Sigmoid colon (tissue), 6 donors: ENCODE measurements at regions not wholly inside any gene's neighbourhood (a gene's known extent, or its start where the extent isn't known, plus 50 kb on each side); places are given as distances from the start of the nearest gene placed in this dataset.

ENCODE experiments used
- DNase-seq: peaks from one replicate; pipeline ENCODE4 v3.0.0-alpha.2; 2019
- H3K27ac ChIP-seq, 4 donors: fragments of 200-600 bp; sonication (generic); one replicate each; pipeline ENCODE4 v1.5.1; 2016 to 2019; ENCODE audit warnings: mild to moderate bottlenecking in 1 of 4
- H3K27me3 ChIP-seq, 3 donors: fragments of 200-600 bp; sonication (generic); one replicate each; pipeline ENCODE4 v1.5.1; 2019; ENCODE audit warnings: mild to moderate bottlenecking in 1 of 3
- H3K36me3 ChIP-seq, 4 donors: fragments of 200-600 bp; sonication (generic); one replicate each; pipeline ENCODE4 v1.5.1; 2016 to 2019
- H3K4me1 ChIP-seq, 4 donors: fragments of 200-600 bp; sonication (generic); one replicate each; pipeline ENCODE4 v1.5.1; 2017 to 2019
- H3K4me3 ChIP-seq, 4 donors: fragments of 200-600 bp; sonication (generic); one replicate each; pipeline ENCODE4 v1.5.1; 2017 to 2019; ENCODE audit warnings: mild to moderate bottlenecking in 2 of 4, moderate library complexity in 1 of 4
- H3K9me3 ChIP-seq, 4 donors: fragments of 200-600 bp in 3 of 4; sonication (generic) in 3 of 4; one replicate each; pipeline versions ENCODE4 v1.5.1 to v1.6.1; 2013 to 2019
- CTCF ChIP-seq, 4 experiments: fragments of 450-650 bp in 3 of 4; fragments of 200-600 bp in 1 of 4; IDR thresholded peaks; one replicate each; pipeline ENCODE4 v1.5.1; 2016 to 2019; ENCODE audit warnings: antibody characterized with exemption in 4 of 4, mild to moderate bottlenecking in 3 of 4, moderate library complexity in 2 of 4
- EP300 ChIP-seq, 4 donors: sonication (generic); formaldehyde crosslinking; IDR thresholded peaks; one replicate each; pipeline ENCODE4 v1.6.1; 2017; ENCODE audit warnings: antibody characterized with exemption in 4 of 4
- POLR2A ChIP-seq, 2 donors: fragments of 450-650 bp; IDR thresholded peaks; one replicate each; pipeline ENCODE4 v1.6.1; 2016; ENCODE audit warnings: antibody characterized with exemption in 2 of 2, mild to moderate bottlenecking in 2 of 2, moderate library complexity in 2 of 2
- POLR2AphosphoS5 ChIP-seq, 4 donors: sonication (generic); formaldehyde crosslinking; IDR thresholded peaks; one replicate each; pipeline ENCODE4 v1.6.1; 2017; ENCODE audit warnings: antibody characterized with exemption in 4 of 4
- WGBS, 2 donors: extraction: QIAGEN DNeasy Blood & Tissue Kit; methylation state at CpG; one replicate each; pipeline ENCODE4 v1.1.7; 2013; 5-methylcytosine and 5-hydroxymethylcytosine counted together
- intact Hi-C: fragments of 100-400 bp; cut with DNase I; formaldehyde crosslinking; loops from one replicate; pipeline ENCODE4 v1.15.1; 2023
- donor health status: healthy with polysubstance abuse.
- donor health status: healthy.

GRCh38 chr11:70935006-70935768, 317.2 kb downstream of the SHANK2 start:
- Histone ChIP-seq H3K27ac (no peak overlapping the region), H3K4me1 (no peaks in the 10 kb centered on the region), H3K4me3 (no peak overlapping the region), H3K36me3 (no peaks in the 10 kb centered on the region), H3K27me3 (no peaks in the 10 kb centered on the region), H3K9me3 (peaks cover 0 to 3% (median 0%) of the 10 kb centered on the region in 4 donors)
- intact Hi-C loops = no loop called here
- TF ChIP-seq POLR2A (IDR thresholded peaks at IDR 0.05) = no peak
- TF ChIP-seq POLR2AphosphoS5 (IDR thresholded peaks at IDR 0.05) = no peak
- TF ChIP-seq CTCF (IDR thresholded peaks at IDR 0.05) = no peak
- TF ChIP-seq EP300 (IDR thresholded peaks at IDR 0.05) = no peak
- DNase-seq = no peak
- 85 to 87% methylated on average over 13 of the region's 13 CpGs for WGBS, 2 donors

- intact Hi-C loops = no loop called here
- H3K36me3 ChIP-seq = no peaks in the 10 kb centered on the region
Measured at GRCh38 chr11:70942593-70942992, 309.8 kb downstream of the SHANK2 start.

GRCh38 chr11:70944141-70944540, 308.2 kb downstream of the SHANK2 start:
- TF ChIP-seq EP300 (IDR thresholded peaks at IDR 0.05) = no peak
- no peak for TF ChIP-seq CTCF (IDR thresholded peaks at IDR 0.05)
- TF ChIP-seq POLR2A (IDR thresholded peaks at IDR 0.05) = no peak
- TF ChIP-seq POLR2AphosphoS5 (IDR thresholded peaks at IDR 0.05) = no peak
- DNase-seq = no peak
- WGBS, 2 donors = 94 to 96% methylated on average over 11 of the region's 11 CpGs
- intact Hi-C loops = no loop called here
- Histone ChIP-seq H3K36me3 (no peaks in the 10 kb centered on the region), H3K4me1 (no peaks in the 10 kb centered on the region), H3K27ac (no peak overlapping the region), H3K27me3 (no peaks in the 10 kb centered on the region), H3K9me3 (peaks cover 11 to 19% (median 14%) of the 10 kb centered on the region in 4 donors), H3K4me3 (no peak overlapping the region)

More at GRCh38 chr11:70942593-70942992, 309.8 kb downstream of the SHANK2 start:
- no peaks in the 10 kb centered on the region for H3K27me3 ChIP-seq
- peaks cover 11 to 19% (median 14%) of the 10 kb centered on the region in 4 donors for H3K9me3 ChIP-seq
- no peak overlapping the region for H3K27ac ChIP-seq
- no peaks in the 10 kb centered on the region for H3K4me1 ChIP-seq
- no peak for TF ChIP-seq EP300 (IDR thresholded peaks at IDR 0.05)
- no peak for TF ChIP-seq POLR2A (IDR thresholded peaks at IDR 0.05)
- no peak for TF ChIP-seq CTCF (IDR thresholded peaks at IDR 0.05)
- no peak for TF ChIP-seq POLR2AphosphoS5 (IDR thresholded peaks at IDR 0.05)
- 81 to 94% methylated on average over 1 of the region's 1 CpG for WGBS, 2 donors
- H3K4me3 ChIP-seq = no peak overlapping the region
- no peak for DNase-seq

- Histone ChIP-seq H3K4me3 (no peak overlapping the region), H3K4me1 (no peaks in the 10 kb centered on the region), H3K27me3 (no peaks in the 10 kb centered on the region), H3K36me3 (no peaks in the 10 kb centered on the region), H3K9me3 (peaks cover 11 to 19% (median 14%) of the 10 kb centered on the region in 4 donors), H3K27ac (no peak overlapping the region)
- TF ChIP-seq EP300 (IDR thresholded peaks at IDR 0.05) (no peak), CTCF (IDR thresholded peaks at IDR 0.05) (no peak), POLR2A (IDR thresholded peaks at IDR 0.05) (no peak), POLR2AphosphoS5 (IDR thresholded peaks at IDR 0.05) (no peak)
- intact Hi-C loops = no loop called here
- 96 to 98% methylated on average over 2 of the region's 2 CpGs for WGBS, 2 donors
- no peak for DNase-seq
Measured at GRCh38 chr11:70944636-70945035, 307.7 kb downstream of the SHANK2 start.
